KBM-7 (cell line): ENCODE measurements at regions not wholly inside any gene's neighbourhood (a gene's known extent, or its start where the extent isn't known, plus 50 kb on each side); places are given as distances from the start of the nearest gene placed in this dataset.
A peak's percentile ranks its signal among the peaks of the same experiment; 100 is the strongest.

ENCODE experiments used
- DNase-seq: peaks from one replicate; pipeline ENCODE4 v3.0.0-alpha.2; 2015
- in situ Hi-C: fragments of 300-500 bp; cut with MboI; formaldehyde crosslinking; loops from 2 replicates; pipeline ENCODE4 v1.14.3; 2020; ENCODE audit warnings: low sequenced_read_pairs, low pct_unique_long_range_greater_than_20kb, mixed read lengths

DNA sequence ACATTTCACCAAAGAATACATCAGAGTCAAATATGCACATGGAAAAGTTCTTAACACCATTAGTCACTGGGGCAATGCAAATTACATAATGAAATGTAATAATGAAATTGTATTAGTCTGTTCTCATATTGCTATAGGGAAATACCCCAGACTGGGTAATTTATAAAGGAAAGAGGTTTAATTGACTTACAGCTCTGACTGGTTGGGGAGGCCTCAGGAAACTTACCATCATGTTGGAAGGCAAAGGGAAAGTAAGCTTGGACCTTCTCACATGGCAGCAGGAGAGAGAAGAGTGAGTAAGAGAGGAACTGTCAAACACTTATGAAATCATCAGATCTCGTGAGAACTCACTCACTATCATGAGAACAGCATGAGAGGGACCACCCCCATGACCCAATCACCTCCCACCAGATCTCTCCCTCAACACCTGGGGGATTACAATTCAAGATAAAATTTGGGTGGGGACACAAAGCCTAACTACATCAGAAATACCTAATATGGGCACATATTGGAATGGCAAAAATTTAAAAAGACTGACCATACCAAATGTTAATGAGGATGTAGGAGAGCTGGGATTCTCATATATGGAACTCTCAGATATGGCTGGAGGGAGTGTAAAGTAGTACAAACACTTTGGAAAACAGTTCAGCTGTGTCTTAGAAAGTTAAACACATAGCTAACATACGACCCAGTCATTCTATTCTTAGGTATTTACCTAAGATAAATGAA lies 65.1 kb upstream of the CD44 start:
- no peak for DNase-seq

DNA sequence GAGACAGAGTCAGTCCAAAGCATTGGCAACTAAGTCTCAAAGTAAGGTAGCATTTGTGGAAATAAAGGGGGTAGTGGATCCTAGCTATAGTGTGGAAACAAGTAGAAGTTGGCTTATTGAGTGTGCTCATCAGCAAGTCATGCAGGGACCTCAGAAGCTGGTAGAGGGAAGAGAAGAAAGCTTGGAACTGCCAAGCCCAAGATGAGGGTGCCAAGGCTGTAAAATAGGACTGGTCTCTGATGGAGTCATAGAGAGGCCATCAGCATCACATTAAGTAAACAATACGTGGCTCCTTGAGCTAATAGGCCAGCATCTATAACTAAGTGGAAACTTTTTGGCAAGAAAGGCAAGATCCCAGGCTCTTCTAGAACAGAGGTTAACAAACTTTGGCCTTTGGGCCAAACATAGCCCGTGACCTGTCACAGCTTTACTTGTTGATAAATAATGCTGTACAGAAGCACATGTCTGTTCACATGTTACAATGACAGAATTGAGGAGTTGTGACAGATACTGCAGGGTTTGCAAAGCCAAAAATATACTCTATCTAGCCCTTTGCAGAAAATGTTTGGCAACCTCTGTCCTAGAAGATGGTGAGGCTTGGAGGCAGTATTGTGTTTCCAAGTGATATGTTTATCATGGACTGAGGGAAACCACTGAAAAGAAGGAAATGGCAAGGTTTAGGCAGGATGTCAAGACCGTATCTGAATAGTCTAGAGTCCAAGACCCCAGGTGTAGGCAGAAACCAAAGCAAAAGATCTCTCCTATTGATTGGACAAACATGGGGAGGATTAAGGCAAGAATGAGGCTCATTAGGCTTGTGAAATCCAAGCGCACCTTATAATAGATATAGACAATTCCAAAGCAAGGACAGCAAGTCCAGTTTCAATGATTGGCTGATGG lies 62.5 kb upstream of the CD44 start:
- DNase-seq, result no peak
- in situ Hi-C loops, result no loop called here

More for the DNA sequence above, 65.1 kb upstream of the CD44 start:
- in situ Hi-C loops, result no loop called here

DNA sequence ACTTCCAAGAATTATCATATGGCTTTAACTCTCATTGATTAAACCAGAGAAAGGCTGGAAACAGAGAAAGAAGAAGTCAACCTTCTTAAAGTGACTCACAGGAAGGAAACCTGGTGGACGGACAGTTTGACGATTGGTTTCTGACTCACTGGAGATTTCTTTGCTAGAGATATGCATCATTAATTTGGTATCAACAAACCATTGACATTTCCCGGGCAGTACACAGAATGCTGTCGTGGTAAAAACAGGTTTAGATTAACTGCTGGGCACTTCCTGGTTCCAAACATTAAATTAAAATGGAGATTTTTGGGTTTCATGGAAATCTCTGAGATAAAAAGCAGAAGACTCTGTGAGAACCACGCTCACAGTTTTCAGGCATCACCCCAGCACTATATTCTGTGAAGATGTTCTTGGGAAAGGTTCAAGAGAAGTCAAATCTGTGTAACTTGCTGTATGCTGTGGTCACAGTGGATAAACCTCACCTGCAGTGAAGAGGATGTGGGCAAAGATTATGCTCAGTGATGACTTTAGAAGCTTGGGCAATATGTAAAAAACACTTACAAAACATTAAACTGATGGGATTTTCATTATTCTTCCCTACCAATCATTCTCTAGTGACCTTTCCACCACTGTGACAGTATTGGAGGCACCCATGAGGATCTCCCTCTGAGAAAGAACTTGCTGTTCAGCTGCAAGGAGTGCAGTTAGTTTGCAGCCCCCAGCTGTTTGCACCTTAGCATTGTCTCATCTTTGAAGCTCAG lies 61.1 kb upstream of the CD44 start:
- DNase-seq, result peak; percentile 79
- in situ Hi-C loops, result no loop called here

DNA sequence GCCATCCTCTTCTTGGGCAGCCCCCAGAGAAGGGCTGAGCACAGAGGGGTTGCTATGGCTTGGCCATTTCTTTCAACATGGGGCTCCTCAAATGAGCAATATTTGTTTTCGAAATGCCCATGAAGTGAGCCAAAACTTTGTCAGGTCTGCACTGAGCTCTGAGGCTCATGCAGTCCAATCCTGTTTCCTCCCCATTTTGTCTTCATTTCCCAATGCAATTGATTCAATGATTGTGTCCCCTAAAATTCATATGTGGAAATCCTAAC lies 60.6 kb upstream of the CD44 start:
- DNase-seq, result no peak
- in situ Hi-C loops, result no loop called here

DNA sequence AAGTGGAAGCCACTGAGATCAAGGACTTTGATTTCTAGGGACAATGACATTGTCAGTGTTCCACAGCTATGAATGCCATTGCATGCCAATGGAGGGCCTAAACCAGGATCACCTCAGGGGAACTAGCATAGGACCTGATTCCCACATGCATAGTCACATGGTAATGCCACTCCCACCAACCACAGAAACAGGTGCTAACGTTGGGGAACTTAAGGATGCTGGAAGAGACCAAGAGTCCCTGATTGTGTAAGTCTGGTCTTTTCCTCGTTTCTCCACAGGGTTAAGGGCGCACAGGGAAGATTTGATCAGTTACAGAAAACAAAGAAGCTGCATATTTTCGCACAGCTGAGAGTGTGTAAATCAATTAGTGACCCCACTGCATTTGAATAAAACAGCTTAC lies 59.4 kb upstream of the CD44 start:
- in situ Hi-C loops, result no loop called here
- no peak for DNase-seq

DNA sequence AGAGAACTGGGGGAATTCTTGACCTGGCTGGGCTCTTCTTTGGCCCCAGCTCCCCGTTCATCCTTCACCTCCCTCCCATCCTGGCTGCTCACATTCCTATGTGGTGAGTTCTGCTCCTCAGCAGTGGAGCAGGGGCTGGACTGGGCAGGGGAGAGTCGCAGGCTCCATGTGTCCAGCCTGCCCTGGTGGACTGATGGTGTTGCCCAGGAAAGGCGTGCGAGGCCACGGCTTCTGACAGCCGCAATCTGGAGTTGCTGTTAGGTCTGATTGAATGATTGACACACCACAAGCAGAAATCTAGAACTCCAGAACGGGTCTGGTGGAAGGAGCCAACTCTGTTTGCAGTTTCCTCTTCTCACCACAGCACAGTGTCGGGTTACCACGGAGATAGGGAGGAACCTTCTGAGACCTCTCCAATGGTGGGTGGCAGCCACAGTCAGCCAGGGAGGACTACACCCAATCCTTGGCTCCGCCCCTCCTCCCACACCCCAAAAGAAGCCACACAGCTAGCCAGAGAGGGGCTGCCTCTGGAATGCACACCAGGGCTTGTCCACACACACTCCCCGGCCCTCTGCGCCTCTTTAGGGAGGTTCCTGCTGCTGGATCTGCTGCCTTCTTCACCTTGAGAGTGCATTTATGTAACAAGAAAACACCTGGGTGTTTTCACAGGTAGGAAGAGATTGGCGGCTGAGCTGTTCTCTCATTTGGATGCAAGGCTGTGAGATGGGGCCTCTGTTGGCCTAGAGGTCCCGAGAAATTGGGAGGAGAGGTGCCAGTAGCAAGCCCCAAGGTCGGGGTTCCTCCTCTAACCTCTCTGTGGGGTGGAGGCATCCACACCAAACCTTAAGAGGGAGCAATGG lies 56.4 kb upstream of the CD44 start:
- in situ Hi-C loops, result no loop called here
- DNase-seq, result peak; percentile 95

DNA sequence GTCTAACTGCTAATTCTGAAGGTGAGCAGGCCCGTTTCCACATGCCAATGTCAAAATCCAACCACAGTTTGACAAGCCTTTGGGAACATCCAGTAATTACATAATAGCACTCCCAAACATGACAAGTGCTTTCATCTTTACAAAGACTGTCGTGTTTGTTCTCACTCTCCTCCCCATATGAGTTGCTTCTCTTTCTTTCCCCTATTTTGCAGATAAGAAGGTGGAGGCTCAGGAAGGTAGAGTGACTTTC lies 55.9 kb upstream of the CD44 start:
- in situ Hi-C loops, result no loop called here

DNA sequence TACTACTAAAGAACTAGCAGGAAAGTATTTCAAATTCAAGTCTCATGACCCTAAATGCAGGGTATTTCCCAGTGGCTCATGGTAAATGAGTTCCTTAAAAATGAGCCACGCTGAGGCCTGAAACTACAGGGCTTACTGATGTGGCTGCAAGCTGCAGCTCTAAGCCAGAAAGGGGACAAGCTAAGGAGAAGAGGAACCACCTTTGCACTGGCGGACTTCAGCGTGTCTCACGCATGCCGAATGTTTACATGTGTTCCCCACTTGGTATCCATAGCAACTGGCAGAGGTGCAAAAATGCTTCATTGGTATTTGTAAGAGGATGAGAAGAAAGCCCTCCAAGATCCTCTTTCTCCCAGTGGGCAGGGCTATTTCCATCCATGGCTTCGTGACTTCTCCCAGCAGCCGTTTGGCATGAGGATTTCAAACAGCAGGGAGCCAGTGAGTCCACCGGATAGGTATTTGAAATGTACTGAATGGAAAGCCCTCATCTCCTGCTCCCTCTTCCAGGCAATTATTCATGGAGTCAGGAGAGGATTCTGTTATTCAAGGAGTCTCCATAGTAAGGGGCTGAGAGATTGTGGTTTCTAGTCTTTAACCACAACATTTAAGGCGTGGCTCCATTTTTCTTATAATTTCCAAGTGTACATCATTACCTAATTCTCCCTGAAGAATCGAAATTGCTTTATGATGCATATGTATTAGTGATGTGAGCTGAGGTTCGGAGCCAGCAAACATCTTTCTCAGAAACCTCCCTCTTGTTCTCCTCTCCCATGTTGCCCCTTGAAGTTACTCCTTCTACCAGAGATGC lies 55.3 kb upstream of the CD44 start:
- in situ Hi-C loops, result no loop called here
- peak; percentile 94 for DNase-seq

More for the DNA sequence above, 55.9 kb upstream of the CD44 start:
- DNase-seq, result no peak

DNA sequence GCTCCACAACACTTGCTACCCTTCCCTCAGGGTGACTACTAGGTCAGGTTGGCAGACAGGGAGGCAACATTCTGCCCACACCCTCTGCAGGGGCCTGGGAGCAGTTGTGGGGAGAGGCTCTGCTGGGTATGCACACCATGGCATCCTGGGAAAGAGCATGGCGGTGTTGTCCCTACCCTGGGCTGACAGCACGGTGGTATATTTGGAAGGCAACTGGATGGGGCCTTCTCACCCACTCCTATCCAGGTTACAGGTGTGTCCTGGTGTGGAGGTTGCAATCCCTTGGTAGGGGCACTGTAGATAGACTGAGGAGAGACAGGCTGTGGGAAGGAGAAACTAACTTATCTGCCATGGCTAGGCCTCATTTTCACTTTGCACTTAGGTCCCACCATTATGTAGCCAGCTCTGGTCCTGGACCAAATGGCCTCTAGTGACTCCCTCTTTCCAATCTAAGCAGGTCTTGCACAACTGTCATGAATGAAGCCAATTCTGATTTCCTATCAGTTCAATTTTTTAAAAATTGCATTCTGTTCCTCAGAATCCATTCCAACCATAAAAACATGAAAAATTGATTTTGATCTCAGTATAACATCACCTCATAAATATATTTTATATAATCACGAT lies 54.0 kb upstream of the CD44 start:
- in situ Hi-C loops, result no loop called here

DNA sequence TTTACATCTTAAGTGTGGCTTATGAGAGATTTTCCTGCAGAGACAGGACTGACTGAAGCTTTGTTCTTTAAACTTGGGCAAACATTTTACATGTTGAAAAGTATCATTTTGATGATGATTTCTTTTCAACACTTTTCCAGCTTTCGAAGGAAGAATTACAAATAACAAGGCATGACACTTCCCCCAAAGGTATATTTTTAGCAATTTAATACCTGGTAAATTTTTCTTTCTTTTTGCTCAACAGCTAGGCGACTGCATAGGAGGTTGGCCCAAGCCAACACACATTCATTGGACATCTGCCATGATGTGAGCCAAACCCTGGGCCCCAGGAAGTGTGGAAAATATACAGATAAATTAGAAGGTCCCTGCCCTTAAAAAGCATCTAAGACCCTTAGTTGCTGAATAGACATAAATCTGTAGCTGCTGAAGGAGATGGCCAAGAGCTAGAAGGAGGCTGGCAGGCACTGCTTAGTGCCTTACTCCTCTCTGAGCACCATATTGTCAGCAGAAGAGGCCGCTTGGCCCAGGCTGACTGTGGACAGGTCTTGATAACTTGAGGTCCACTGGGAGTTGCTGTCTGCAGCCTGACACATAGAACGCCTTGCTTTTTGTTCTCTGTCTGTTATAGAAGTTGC lies 53.3 kb upstream of the CD44 start:
- DNase-seq, result no peak
- in situ Hi-C loops, result no loop called here

More for the DNA sequence above, 54.0 kb upstream of the CD44 start:
- DNase-seq, result no peak

DNA sequence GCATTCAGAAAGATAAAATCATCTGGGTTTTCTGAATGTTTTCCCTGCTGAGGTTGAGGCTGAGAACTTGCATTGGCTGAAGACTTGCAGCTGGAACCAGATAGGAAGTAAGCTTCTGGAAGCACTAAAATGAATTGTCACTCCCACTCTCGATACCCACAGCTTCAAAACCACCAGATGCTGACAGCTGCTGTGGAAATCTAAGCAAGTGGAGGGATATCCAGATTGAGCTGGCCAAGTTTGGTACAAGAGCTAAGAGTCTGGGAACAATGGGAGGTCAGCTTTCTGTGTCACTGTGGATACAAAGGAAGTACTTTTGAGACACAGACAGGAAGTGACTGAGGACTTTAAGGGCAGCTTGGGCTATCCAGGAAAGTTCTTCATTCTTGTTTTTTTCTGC lies 51.3 kb upstream of the CD44 start:
- DNase-seq, result peak; percentile 86
- in situ Hi-C loops, result no loop called here

DNA sequence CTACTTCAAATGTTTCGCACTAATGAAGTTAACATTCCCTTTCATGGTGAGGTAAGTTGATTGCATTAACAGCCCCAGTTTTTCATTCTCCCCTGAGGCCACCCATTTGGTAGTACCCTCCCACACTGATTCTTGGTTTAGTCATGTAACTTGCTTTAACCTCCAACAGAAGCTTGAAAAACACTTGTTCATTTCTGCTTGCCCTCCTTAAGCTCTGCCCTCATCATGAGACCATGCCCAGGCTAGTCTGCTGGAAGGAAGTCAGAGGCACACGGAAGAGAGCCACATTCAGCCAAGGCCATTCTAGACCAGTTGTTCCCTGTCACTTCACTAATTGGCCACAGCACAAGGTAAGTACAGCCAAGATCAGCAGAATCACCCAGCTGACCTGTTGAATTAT lies 50.7 kb upstream of the CD44 start:
- in situ Hi-C loops, result no loop called here
- no peak for DNase-seq

DNA sequence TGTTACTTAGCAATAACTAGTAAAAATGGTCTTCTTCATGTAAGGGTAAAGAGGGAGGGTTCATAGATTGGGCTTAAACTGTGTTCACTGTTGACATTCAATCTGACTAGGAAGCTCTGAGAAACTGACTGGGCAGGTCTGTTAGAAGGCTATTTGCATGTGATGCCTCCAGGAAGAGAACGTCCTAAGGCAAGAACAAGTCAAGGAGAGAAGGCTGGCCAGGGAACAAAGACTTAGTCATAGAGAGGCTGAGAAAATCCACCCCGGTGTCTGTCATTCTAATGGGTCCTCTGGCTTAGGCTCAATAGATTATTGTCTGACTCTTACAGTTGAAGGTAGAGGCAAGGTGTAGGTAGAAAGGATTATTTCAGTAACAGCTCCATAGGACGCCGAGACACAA lies 50.3 kb upstream of the CD44 start:
- in situ Hi-C loops, result no loop called here
- no peak for DNase-seq
